Mammary epithelial cell (primary cell): ENCODE measurements at regions not wholly inside any gene's neighbourhood (a gene's known extent, or its start where the extent isn't known, plus 50 kb on each side); places are given as distances from the start of the nearest gene placed in this dataset.

Experiments used
- CTCF ChIP-seq, 2 donors: IDR thresholded peaks in 1 of 2; conservative IDR thresholded peaks in 1 of 2; 2 replicates each; pipeline ENCODE4 v1.5.1; 2011 to 2012; ENCODE audit warnings: inconsistent platforms in 2 of 2, low read length in 2 of 2, mild to moderate bottlenecking in 2 of 2, control low read depth in 1 of 2, low read depth in 1 of 2; ENCODE audit not compliant: insufficient read depth in 1 of 2; ENCODE audit errors: extremely low read depth in 1 of 2
- EZH2 ChIP-seq: IDR thresholded peaks from 2 replicates; pipeline ENCODE4 v1.6.1; 2012; ENCODE audit warnings: low read length, inconsistent platforms, borderline replicate concordance

- TF ChIP-seq CTCF (conservative IDR thresholded peaks at IDR 0.05 in 1 of 2, IDR thresholded peaks at IDR 0.05 in 1 of 2; ENCODE audit: extremely low read depth in 1 of 2, insufficient read depth in 1 of 2, low read depth in 1 of 2, low read length in 2 of 2) (no peak), EZH2 (no peak)
Measured at GRCh38 chr1:30185809-30186208, 537.6 kb downstream of the MATN1 start.
